Activated CD4-positive, alpha-beta T cell treated with anti-CD3 and anti-CD28 coated beads, Interleukin-2, amount 50 U/mL, for 48 hours (primary cell): ENCODE measurements at regions not wholly inside any gene's neighbourhood (a gene's known extent, or its start where the extent isn't known, plus 50 kb on each side); places are given as distances from the start of the nearest gene placed in this dataset.

Experiments
- DNase-seq, 2 experiments: peaks; one replicate each; pipeline ENCODE4 v3.0.0-alpha.2; 2020

GRCh38 chr9:27625751-27626150 lies 52.5 kb upstream of the C9orf72 start:
- DNase-seq, result no peak

GRCh38 chr9:27626244-27627187 lies 53.2 kb upstream of the C9orf72 start:
- no peak for DNase-seq

- DNase-seq, result no peak
Observed at GRCh38 chr9:27627188-27627564, 53.9 kb upstream of the C9orf72 start.

GRCh38 chr9:27628311-27628710 lies 55.0 kb upstream of the C9orf72 start:
- no peak for DNase-seq

GRCh38 chr9:27629425-27629824 lies 56.1 kb upstream of the C9orf72 start:
- DNase-seq, result no peak

- no peak for DNase-seq
Observed at GRCh38 chr9:27632254-27632653, 59.0 kb upstream of the C9orf72 start.

GRCh38 chr9:27633764-27634163 lies 60.5 kb upstream of the C9orf72 start:
- DNase-seq, result no peak

GRCh38 chr9:27634879-27635278 lies 61.6 kb upstream of the C9orf72 start:
- DNase-seq, result no peak

GRCh38 chr9:27638716-27639115 lies 65.4 kb upstream of the C9orf72 start:
- DNase-seq, result no peak

GRCh38 chr9:27645161-27645840 lies 72.0 kb upstream of the C9orf72 start:
- no peak for DNase-seq

GRCh38 chr9:27653246-27653645 lies 80.0 kb upstream of the C9orf72 start:
- DNase-seq, result no peak

GRCh38 chr9:27653957-27654356 lies 80.7 kb upstream of the C9orf72 start:
- DNase-seq, result no peak

- DNase-seq, result no peak
Observed at GRCh38 chr9:27654629-27655285, 81.5 kb upstream of the C9orf72 start.

- no peak for DNase-seq
Observed at GRCh38 chr9:27655441-27655840, 82.2 kb upstream of the C9orf72 start.

GRCh38 chr9:27659001-27659400 lies 85.7 kb upstream of the C9orf72 start:
- DNase-seq, result no peak

- DNase-seq, result no peak
Observed at GRCh38 chr9:27659571-27659970, 86.3 kb upstream of the C9orf72 start.

GRCh38 chr9:27660148-27660547 lies 86.9 kb upstream of the C9orf72 start:
- DNase-seq, result no peak

- no peak for DNase-seq
Observed at GRCh38 chr9:27663526-27663925, 90.2 kb upstream of the C9orf72 start.

- no peak for DNase-seq
Observed at GRCh38 chr9:27664121-27664779, 91.0 kb upstream of the C9orf72 start.

- DNase-seq, result no peak
Observed at GRCh38 chr9:27665136-27665535, 91.9 kb upstream of the C9orf72 start.

- DNase-seq, result no peak
Observed at GRCh38 chr9:27668280-27668679, 95.0 kb upstream of the C9orf72 start.

- no peak for DNase-seq
Observed at GRCh38 chr9:27671636-27672035, 98.4 kb upstream of the C9orf72 start.

GRCh38 chr9:27672718-27673117 lies 99.4 kb upstream of the C9orf72 start:
- no peak for DNase-seq
